Esophagus squamous epithelium (tissue), 5 donors: ENCODE measurements at regions not wholly inside any gene's neighbourhood (a gene's known extent, or its start where the extent isn't known, plus 50 kb on each side); places are given as distances from the start of the nearest gene placed in this dataset.
"Not testable (repeated sequence)": the region's sequence is repeated elsewhere in the genome, so short reads cannot be mapped to it uniquely, and the experiment has no call there.

Source experiments
- DNase-seq: peaks from one replicate; lab custom pipeline; 2025; lab: John Stamatoyannopoulos, UW
- H3K27ac ChIP-seq, 4 donors: fragments of 200-600 bp; sonication (generic); one replicate each; pipeline ENCODE4 v1.5.1; 2016 to 2019; ENCODE audit warnings: mild to moderate bottlenecking in 1 of 4
- H3K27me3 ChIP-seq, 4 donors: fragments of 200-600 bp; sonication (generic); 1 replicate in 3 of 4; 2 replicates in 1 of 4; pipeline versions ENCODE4 v1.5.1 to v1.6.0; 2017 to 2021; ENCODE audit warnings: antibody characterized with exemption in 1 of 4
- H3K36me3 ChIP-seq, 3 donors: fragments of 200-600 bp; sonication (generic); one replicate each; pipeline ENCODE4 v1.5.1; 2016 to 2019
- H3K4me1 ChIP-seq, 3 donors: fragments of 200-600 bp; sonication (generic); one replicate each; pipeline ENCODE4 v1.5.1; 2017 to 2019
- H3K4me3 ChIP-seq, 4 donors: fragments of 200-600 bp; sonication (generic); 1 replicate in 3 of 4; 2 replicates in 1 of 4; pipeline ENCODE4 v1.5.1; 2016 to 2019; ENCODE audit warnings: mild to moderate bottlenecking in 2 of 4, moderate library complexity in 1 of 4
- H3K9me3 ChIP-seq, 3 donors: fragments of 200-600 bp; sonication (generic); one replicate each; pipeline ENCODE4 v1.5.1; 2016 to 2019
- CTCF ChIP-seq, 6 experiments: fragments of 450-650 bp in 4 of 6; fragments of 200-600 bp in 2 of 6; sonication (generic) in 2 of 6; IDR thresholded peaks; one replicate each; pipeline ENCODE4 v1.5.1; 2016 to 2019; ENCODE audit warnings: antibody characterized with exemption in 6 of 6, mild to moderate bottlenecking in 4 of 6, moderate library complexity in 4 of 6
- POLR2A ChIP-seq, 4 donors: fragments of 450-650 bp; IDR thresholded peaks; one replicate each; pipeline ENCODE4 v1.6.1; 2017; ENCODE audit warnings: antibody characterized with exemption in 4 of 4, mild to moderate bottlenecking in 4 of 4, moderate library complexity in 3 of 4
- WGBS, 2 donors: methylation state at CpG; one replicate each; pipeline ENCODE4 v1.1.5; 2018; 5-methylcytosine and 5-hydroxymethylcytosine counted together
- intact Hi-C: fragments of 100-400 bp; cut with DNase I; formaldehyde crosslinking; loops from one replicate; pipeline ENCODE4 v1.15.0; 2022
- donor health status: DM: yes; HTN: yes; CAD: no.

GRCh38 chr3:72651498-72651897 lies 196.7 kb downstream of the SHQ1 start:
- H3K4me1 ChIP-seq, result peaks cover 5 to 13% (median 7%) of the 10 kb centered on the region in 3 donors
- WGBS, 2 donors, result 93 to 96% methylated on average over 2 of the region's 2 CpGs
- intact Hi-C loops, result no loop called here

GRCh38 chr3:72646263-72646662 lies 202.0 kb downstream of the SHQ1 start:
- Histone ChIP-seq H3K27me3 (no peaks in the 10 kb centered on the region), H3K4me3 (no peak overlapping the region), H3K4me1 (no peaks in the 10 kb centered on the region), H3K36me3 (no peaks in the 10 kb centered on the region), H3K27ac (no peak overlapping the region), H3K9me3 (no peaks in the 10 kb centered on the region)
- intact Hi-C loops, result no loop called here
- no peak for TF ChIP-seq POLR2A (IDR thresholded peaks at IDR 0.05)
- no peak for TF ChIP-seq CTCF (IDR thresholded peaks at IDR 0.05)
- WGBS, 2 donors, result 50 to 84% methylated on average over 2 of the region's 2 CpGs
- no peak for DNase-seq

More at GRCh38 chr3:72651498-72651897, 196.7 kb downstream of the SHQ1 start:
- no peak for DNase-seq
- H3K27me3 ChIP-seq, result peaks cover 0 to 18% (median 0%) of the 10 kb centered on the region in 4 donors
- TF ChIP-seq CTCF (IDR thresholded peaks at IDR 0.05) (no peak), POLR2A (IDR thresholded peaks at IDR 0.05) (no peak)
- H3K27ac ChIP-seq, result no peak overlapping the region
- no peaks in the 10 kb centered on the region for H3K36me3 ChIP-seq
- H3K9me3 ChIP-seq, result no peaks in the 10 kb centered on the region
- no peak overlapping the region for H3K4me3 ChIP-seq

GRCh38 chr3:72643635-72644034 lies 204.6 kb downstream of the SHQ1 start:
- DNase-seq, intact Hi-C loops, H3K4me1 ChIP-seq, H3K36me3 ChIP-seq, H3K27ac ChIP-seq, H3K4me3 ChIP-seq, H3K27me3 ChIP-seq, H3K9me3 ChIP-seq: not testable (repeated sequence)
- WGBS, 2 donors, result 95% methylated on average over 6 of the region's 8 CpGs

- peaks cover 0 to 5% (median 0%) of the 10 kb centered on the region in 4 donors for H3K27me3 ChIP-seq
- intact Hi-C loops, result no loop called here
- H3K4me3 ChIP-seq, result no peak overlapping the region
- WGBS, 2 donors, result 63 to 100% methylated on average over 1 to 2 of the region's 2 CpGs
- no peak for DNase-seq
- H3K27ac ChIP-seq, result no peak overlapping the region
- H3K36me3 ChIP-seq, result no peaks in the 10 kb centered on the region
- H3K4me1 ChIP-seq, result no peaks in the 10 kb centered on the region
- no peak for TF ChIP-seq POLR2A (IDR thresholded peaks at IDR 0.05)
- no peak for TF ChIP-seq CTCF (IDR thresholded peaks at IDR 0.05)
- H3K9me3 ChIP-seq, result no peaks in the 10 kb centered on the region
These were observed 206.6 kb downstream of the SHQ1 start for GRCh38 chr3:72641684-72642083.

GRCh38 chr3:72641072-72641471 lies 207.2 kb downstream of the SHQ1 start:
- DNase-seq, result no peak
- intact Hi-C loops, result no loop called here
- peaks cover 0 to 5% (median 0%) of the 10 kb centered on the region in 4 donors for H3K27me3 ChIP-seq
- H3K9me3 ChIP-seq, result no peaks in the 10 kb centered on the region
- H3K27ac ChIP-seq, result no peak overlapping the region
- H3K4me3 ChIP-seq, result no peak overlapping the region
- H3K36me3 ChIP-seq, result no peaks in the 10 kb centered on the region
- no peaks in the 10 kb centered on the region for H3K4me1 ChIP-seq
- WGBS, 2 donors, result 88 to 93% methylated on average over 4 of the region's 4 CpGs
- TF ChIP-seq POLR2A (IDR thresholded peaks at IDR 0.05) (no peak), CTCF (IDR thresholded peaks at IDR 0.05) (no peak)
